H9 (cell line): ENCODE measurements at regions not wholly inside any gene's neighbourhood (a gene's known extent, or its start where the extent isn't known, plus 50 kb on each side); places are given as distances from the start of the nearest gene placed in this dataset.
"Not testable (repeated sequence)": the region's sequence is repeated elsewhere in the genome, so short reads cannot be mapped to it uniquely, and the experiment has no call there.

ENCODE experiments used
- DNase-seq: peaks from one replicate; pipeline ENCODE4 v3.0.0-alpha.2; 2017
- H2AFZ ChIP-seq: one replicate; pipeline ENCODE4 v1.6.1; 2013; ENCODE audit warnings: mild to moderate bottlenecking, low read length, control low read depth, moderate library complexity
- H2AK5ac ChIP-seq: 2 replicates; pipeline ENCODE4 v1.6.1; 2013; ENCODE audit warnings: low read length, control low read depth, mixed read lengths; ENCODE audit not compliant: insufficient read length
- H2BK120ac ChIP-seq: one replicate; pipeline ENCODE4 v1.6.1; 2013; ENCODE audit warnings: low read depth, mild to moderate bottlenecking, low read length, control low read depth, inconsistent platforms; ENCODE audit not compliant: poor library complexity, severe bottlenecking
- H2BK12ac ChIP-seq: 2 replicates; pipeline ENCODE4 v1.6.1; 2013; ENCODE audit warnings: low read length, control low read depth, mixed read lengths, low read depth; ENCODE audit not compliant: insufficient read length
- H2BK15ac ChIP-seq: 2 replicates; pipeline ENCODE4 v1.6.1; 2013; ENCODE audit warnings: low read depth, low read length, control low read depth
- H2BK20ac ChIP-seq: one replicate; pipeline ENCODE4 v1.6.1; 2013; ENCODE audit warnings: low read depth, mild to moderate bottlenecking, low read length, control low read depth, inconsistent platforms; ENCODE audit not compliant: poor library complexity, severe bottlenecking
- H2BK5ac ChIP-seq: 2 replicates; pipeline ENCODE4 v1.6.1; 2013; ENCODE audit warnings: low read length, control low read depth, mixed read lengths; ENCODE audit not compliant: insufficient read length
- H3K14ac ChIP-seq: 2 replicates; pipeline ENCODE4 v1.6.1; 2013; ENCODE audit warnings: low read length, control low read depth; ENCODE audit not compliant: insufficient read depth
- H3K18ac ChIP-seq: 2 replicates; pipeline ENCODE4 v1.6.1; 2013; ENCODE audit warnings: low read depth, mild to moderate bottlenecking, mixed read lengths, low read length, control low read depth; ENCODE audit not compliant: insufficient read length
- H3K23ac ChIP-seq: 2 replicates; pipeline ENCODE4 v1.6.1; 2013; ENCODE audit warnings: low read length, control low read depth, mixed read lengths, low read depth; ENCODE audit not compliant: insufficient read length
- H3K23me2 ChIP-seq: 2 replicates; pipeline ENCODE4 v1.6.1; 2013; ENCODE audit warnings: low read depth, mild to moderate bottlenecking, mixed read lengths, low read length, control low read depth; ENCODE audit not compliant: insufficient read length, poor library complexity, severe bottlenecking
- H3K27ac ChIP-seq: 2 replicates; pipeline ENCODE4 v1.5.1; 2013; ENCODE audit warnings: low read length, control low read depth, mixed read lengths, low read depth; ENCODE audit not compliant: insufficient read length
- H3K27me3 ChIP-seq: 2 replicates; pipeline ENCODE4 v1.6.1; 2013; ENCODE audit warnings: low read length, control low read depth, inconsistent platforms; ENCODE audit not compliant: insufficient read depth
- H3K4ac ChIP-seq: 2 replicates; pipeline ENCODE4 v1.6.1; 2013; ENCODE audit warnings: low read depth, mild to moderate bottlenecking, control low read depth, inconsistent platforms, low read length, moderate library complexity
- H3K4me1 ChIP-seq: 2 replicates; pipeline ENCODE4 v1.6.1; 2013; ENCODE audit warnings: low read length, control low read depth, inconsistent platforms; ENCODE audit not compliant: insufficient read depth
- H3K4me2 ChIP-seq: 2 replicates; pipeline ENCODE4 v1.6.1; 2013; ENCODE audit warnings: low read length, control low read depth, mixed read lengths; ENCODE audit not compliant: insufficient read length, insufficient read depth
- H3K56ac ChIP-seq: 2 replicates; pipeline ENCODE4 v1.6.1; 2013; ENCODE audit warnings: low read depth, mild to moderate bottlenecking, mixed read lengths, low read length, control low read depth; ENCODE audit not compliant: insufficient read length
- H3K79me1 ChIP-seq: 2 replicates; pipeline ENCODE4 v1.6.1; 2013; ENCODE audit warnings: low read depth, mild to moderate bottlenecking, moderate library complexity, low read length, control low read depth, inconsistent platforms; ENCODE audit not compliant: insufficient read depth, poor library complexity, severe bottlenecking
- H3K79me2 ChIP-seq: 2 replicates; pipeline ENCODE4 v1.6.1; 2013; ENCODE audit warnings: low read length, control low read depth, inconsistent platforms; ENCODE audit not compliant: insufficient read depth
- H3K9ac ChIP-seq: 2 replicates; pipeline ENCODE4 v1.6.1; 2013; ENCODE audit warnings: low read length, control low read depth, mixed read lengths; ENCODE audit not compliant: insufficient read length; ENCODE audit errors: extremely low read depth
- H3K9me3 ChIP-seq: one replicate; pipeline ENCODE4 v1.6.1; 2013; ENCODE audit warnings: low read depth, low read length, inconsistent platforms; ENCODE audit not compliant: control insufficient read depth
- H3T11ph ChIP-seq: one replicate; pipeline ENCODE4 v1.6.1; 2013; ENCODE audit warnings: mild to moderate bottlenecking, low read length, control low read depth, inconsistent platforms
- H4K20me1 ChIP-seq: one replicate; pipeline ENCODE4 v1.6.1; 2013; ENCODE audit not compliant: control insufficient read depth, insufficient read length, insufficient read depth
- H4K5ac ChIP-seq: 2 replicates; pipeline ENCODE4 v1.6.1; 2013; ENCODE audit warnings: low read depth, mild to moderate bottlenecking, mixed read lengths, low read length, control low read depth; ENCODE audit not compliant: insufficient read length
- H4K8ac ChIP-seq: replicated peaks from 2 replicates; pipeline ENCODE4 v1.6.1; 2013; ENCODE audit warnings: low read length, control low read depth, mixed read lengths, low read depth; ENCODE audit not compliant: insufficient read length
- H4K91ac ChIP-seq: 2 replicates; pipeline ENCODE4 v1.6.1; 2013; ENCODE audit warnings: low read depth, mild to moderate bottlenecking, moderate library complexity, mixed read lengths, low read length, control low read depth; ENCODE audit not compliant: insufficient read length
- H3K27ac Mint-ChIP-seq, 3 experiments: 2 replicates in 2 of 3; 3 replicates in 1 of 3; pipeline ENCODE4 v1.8.0; 2020 to 2021; ENCODE audit warnings: mixed read lengths in 3 of 3, mild to moderate bottlenecking in 1 of 3, moderate library complexity in 1 of 3
- H3K27me3 Mint-ChIP-seq: 2 replicates; pipeline ENCODE4 v1.8.0; 2021; ENCODE audit warnings: low read depth, mild to moderate bottlenecking, moderate library complexity, mixed read lengths
- H3K36me3 Mint-ChIP-seq, 3 experiments: 2 replicates in 2 of 3; 3 replicates in 1 of 3; pipeline ENCODE4 v1.8.0; 2020 to 2021; ENCODE audit warnings: low read depth in 3 of 3, mixed read lengths in 3 of 3; ENCODE audit not compliant: insufficient read depth in 1 of 3
- H3K4me1 Mint-ChIP-seq, 2 experiments: 2 replicates each; pipeline ENCODE4 v1.8.0; 2020; ENCODE audit warnings: mixed read lengths in 2 of 2
- H3K4me3 Mint-ChIP-seq, 2 experiments: 2 replicates in 1 of 2; 3 replicates in 1 of 2; pipeline ENCODE4 v1.8.0; 2020 to 2021; ENCODE audit warnings: mild to moderate bottlenecking in 2 of 2, mixed read lengths in 2 of 2, moderate library complexity in 1 of 2
- H3K9me3 Mint-ChIP-seq, 2 experiments: 2 replicates in 1 of 2; 3 replicates in 1 of 2; pipeline ENCODE4 v1.8.0; 2020; ENCODE audit warnings: mild to moderate bottlenecking in 2 of 2, mixed read lengths in 2 of 2, moderate library complexity in 1 of 2
- CTCF ChIP-seq: fragments of 200-600 bp; sonication (generic); conservative IDR thresholded peaks from 3 replicates; pipeline ENCODE4 v1.8.0; 2021; ENCODE audit warnings: antibody characterized with exemption, mild to moderate bottlenecking
- WGBS: extraction: QIAGEN DNeasy Blood & Tissue Kit; methylation state at CpG from one replicate; pipeline ENCODE4 v1.1.7; 2013; ENCODE audit warnings: missing lambda C conversion rate, low lambda C conversion rate, mixed read lengths; ENCODE audit not compliant: insufficient read length; ENCODE audit errors: extremely low coverage; 5-methylcytosine and 5-hydroxymethylcytosine counted together

- no peak overlapping the region for H3K9ac ChIP-seq
- no peak overlapping the region for H2BK5ac ChIP-seq
- TF ChIP-seq CTCF = no peak
- no peak overlapping the region for H3T11ph ChIP-seq
- no peak overlapping the region for H2AK5ac ChIP-seq
- H3K27ac ChIP-seq = no peak overlapping the region
- H3K14ac ChIP-seq = no peak overlapping the region
- H3K9me3 Mint-ChIP-seq = 0 out of 5 replicates have a peak, but pooled peaks cover 0 to 2% of the 10 kb centered on the region in 2 experiments
- no peak overlapping the region for H2BK120ac ChIP-seq
- H3K23me2 ChIP-seq = no peaks in the 10 kb centered on the region
- no CpG with 5 or more reads among the region's 2 CpGs for WGBS
- no peak overlapping the region for H3K4ac ChIP-seq
- no peak overlapping the region for H4K8ac ChIP-seq
- no peak overlapping the region for H2BK20ac ChIP-seq
- no peak overlapping the region for H3K18ac ChIP-seq
- no peak overlapping the region for H3K27ac Mint-ChIP-seq
- H2AFZ ChIP-seq = no peak overlapping the region
- DNase-seq = no peak
- no peaks in the 10 kb centered on the region for H3K36me3 Mint-ChIP-seq
- no peaks in the 10 kb centered on the region for H3K79me2 ChIP-seq
- H3K4me2 ChIP-seq = no peak overlapping the region
- H3K4me1 Mint-ChIP-seq = no peaks in the 10 kb centered on the region
- H3K4me3 Mint-ChIP-seq = no peak overlapping the region
- H2BK12ac ChIP-seq = no peak overlapping the region
- no peaks in the 10 kb centered on the region for H3K4me1 ChIP-seq
- H3K23ac ChIP-seq = no peak overlapping the region
- no peak overlapping the region for H3K56ac ChIP-seq
- H3K27me3 Mint-ChIP-seq = peaks cover 5% of the 10 kb centered on the region
- H3K27me3 ChIP-seq = no peaks in the 10 kb centered on the region
- H3K9me3 ChIP-seq = no peaks in the 10 kb centered on the region
- H2BK15ac ChIP-seq = no peak overlapping the region
- H4K91ac ChIP-seq = no peak overlapping the region
- H4K5ac ChIP-seq = no peak overlapping the region
- no peaks in the 10 kb centered on the region for H3K79me1 ChIP-seq
- H4K20me1 ChIP-seq = no peaks in the 10 kb centered on the region
These were observed 72.3 kb upstream of the APBB1IP start for GRCh38 chr10:26365681-26366358.

- not testable (repeated sequence) for DNase-seq, H2AFZ ChIP-seq, H3K27ac Mint-ChIP-seq, H2BK5ac ChIP-seq, H3K9ac ChIP-seq, H3K18ac ChIP-seq, H3K56ac ChIP-seq, H3K4me2 ChIP-seq, H4K91ac ChIP-seq, H3T11ph ChIP-seq, H4K8ac ChIP-seq, H3K27me3 ChIP-seq, H4K5ac ChIP-seq, H3K4me1 Mint-ChIP-seq, H3K27ac ChIP-seq, H3K9me3 Mint-ChIP-seq, H2AK5ac ChIP-seq, H3K4ac ChIP-seq, H3K23ac ChIP-seq, H3K79me2 ChIP-seq, H3K4me3 Mint-ChIP-seq, H3K4me1 ChIP-seq, H3K23me2 ChIP-seq, H3K27me3 Mint-ChIP-seq, H3K36me3 Mint-ChIP-seq, H2BK15ac ChIP-seq, H4K20me1 ChIP-seq, H2BK12ac ChIP-seq, H3K14ac ChIP-seq, H3K79me1 ChIP-seq, H2BK20ac ChIP-seq, H3K9me3 ChIP-seq, H2BK120ac ChIP-seq
- no CpG with 5 or more reads among the region's 8 CpGs for WGBS
These were observed 71.1 kb upstream of the APBB1IP start for GRCh38 chr10:26367035-26367434.
